Dendritic cell treated with granulocyte-macrophage colony-stimulating factor and Interleukin-4, amounts not matched to agents 40 ng/mL and 50 ng/mL, for 4 days (primary cell): ENCODE measurements at regions not wholly inside any gene's neighbourhood (a gene's known extent, or its start where the extent isn't known, plus 50 kb on each side); places are given as distances from the start of the nearest gene placed in this dataset.

Experiments used
- H3K27ac Mint-ChIP-seq: one replicate; pipeline ENCODE4 v1.8.0; 2022; ENCODE audit warnings: mild to moderate bottlenecking, mixed read lengths
- H3K27me3 Mint-ChIP-seq: one replicate; pipeline ENCODE4 v1.8.0; 2022; ENCODE audit warnings: mild to moderate bottlenecking, mixed read lengths
- H3K36me3 Mint-ChIP-seq: one replicate; pipeline ENCODE4 v1.8.0; 2022; ENCODE audit warnings: low read depth, mixed read lengths
- H3K4me1 Mint-ChIP-seq: one replicate; pipeline ENCODE4 v1.8.0; 2022; ENCODE audit warnings: low read depth, mixed read lengths
- H3K4me3 Mint-ChIP-seq: one replicate; pipeline ENCODE4 v1.8.0; 2022; ENCODE audit warnings: mild to moderate bottlenecking, moderate library complexity, mixed read lengths
- H3K9me3 Mint-ChIP-seq: one replicate; pipeline ENCODE4 v1.8.0; 2022; ENCODE audit warnings: mixed read lengths
- intact Hi-C: fragments of 100-400 bp; cut with micrococcal nuclease; formaldehyde crosslinking; loops from one replicate; pipeline ENCODE4 v1.15.0; 2022

DNA sequence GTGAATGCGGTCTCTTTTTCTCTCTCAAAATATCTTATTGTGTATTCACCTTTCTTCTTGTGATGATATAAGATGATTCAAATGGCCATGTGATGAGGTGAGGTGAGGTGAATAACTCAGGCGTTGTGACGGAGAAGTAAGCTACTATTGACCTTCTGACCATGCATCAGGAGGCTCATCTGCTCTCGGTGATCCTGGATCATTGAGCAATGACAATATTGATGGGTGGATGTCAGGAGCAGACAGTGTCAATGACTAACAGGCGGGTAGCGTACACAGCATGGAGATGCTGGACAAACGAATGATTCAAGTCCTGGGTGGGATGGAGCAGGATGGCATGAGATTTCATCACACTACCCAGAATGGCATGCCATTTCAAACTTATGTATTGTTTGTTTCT lies 119.6 kb downstream of the PXDC1 start:
- Mint-ChIP-seq H3K9me3 (no peaks in the 10 kb centered on the region), H3K36me3 (no peaks in the 10 kb centered on the region), H3K4me1 (peaks cover 7% of the 10 kb centered on the region), H3K27ac (no peak overlapping the region), H3K27me3 (peaks cover 16% of the 10 kb centered on the region), H3K4me3 (no peak overlapping the region)
- intact Hi-C loops = no loop called here

DNA sequence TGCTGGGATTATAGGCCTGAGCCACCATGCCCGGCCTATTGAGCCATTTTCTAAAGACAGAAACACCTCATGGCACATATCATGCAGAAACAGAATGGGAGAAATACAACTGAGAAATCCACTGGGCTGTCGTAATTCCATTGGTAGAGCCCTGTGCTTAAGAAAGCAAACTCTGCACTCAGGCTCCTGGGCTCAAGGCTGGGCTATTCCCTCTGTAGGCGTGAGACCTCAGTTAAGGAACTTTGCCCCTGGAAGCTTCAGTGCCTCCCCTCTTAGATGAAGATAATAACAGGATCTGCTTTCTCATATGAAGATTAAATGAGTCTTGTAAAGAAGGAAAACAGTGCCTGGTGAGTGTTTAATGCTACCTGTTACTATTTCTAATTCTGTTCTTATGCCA lies 120.3 kb downstream of the PXDC1 start:
- peaks cover 16% of the 10 kb centered on the region for H3K27me3 Mint-ChIP-seq
- peaks cover 7% of the 10 kb centered on the region for H3K4me1 Mint-ChIP-seq
- H3K36me3 Mint-ChIP-seq = no peaks in the 10 kb centered on the region
- H3K4me3 Mint-ChIP-seq = no peak overlapping the region
- intact Hi-C loops = no loop called here
- H3K27ac Mint-ChIP-seq = no peak overlapping the region
- H3K9me3 Mint-ChIP-seq = no peaks in the 10 kb centered on the region

DNA sequence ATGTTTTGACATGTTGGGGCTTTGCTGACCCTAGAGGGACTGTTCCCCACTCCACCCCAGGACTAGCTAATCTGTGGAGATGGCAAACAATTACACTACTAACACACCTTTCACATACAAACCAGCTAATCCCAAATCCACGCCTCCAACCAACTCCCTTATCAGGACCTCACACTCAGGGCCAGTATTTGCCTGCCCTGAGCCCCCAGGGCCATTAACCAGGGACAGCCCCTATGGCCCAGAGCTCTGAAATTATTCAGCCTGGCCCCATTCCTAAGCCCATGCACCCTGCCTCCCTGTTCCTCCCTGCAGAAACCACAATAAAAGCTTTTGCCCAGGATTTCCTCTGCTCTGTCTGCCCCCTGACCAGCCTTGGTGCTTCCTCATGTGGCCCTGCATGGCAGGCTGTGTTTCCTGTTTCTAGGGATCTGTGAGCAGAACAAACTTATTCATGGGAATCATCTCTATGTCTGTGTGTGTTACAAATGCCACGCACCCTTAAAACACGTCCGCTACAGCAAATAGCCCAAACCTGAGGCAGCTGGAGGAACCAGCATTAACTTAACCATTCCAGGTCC lies 121.2 kb downstream of the PXDC1 start:
- intact Hi-C loops = no loop called here
- no peaks in the 10 kb centered on the region for H3K9me3 Mint-ChIP-seq
- H3K4me1 Mint-ChIP-seq = peaks cover 7% of the 10 kb centered on the region
- H3K27ac Mint-ChIP-seq = no peak overlapping the region
- no peaks in the 10 kb centered on the region for H3K36me3 Mint-ChIP-seq
- H3K27me3 Mint-ChIP-seq = peaks cover 18% of the 10 kb centered on the region
- no peak overlapping the region for H3K4me3 Mint-ChIP-seq

DNA sequence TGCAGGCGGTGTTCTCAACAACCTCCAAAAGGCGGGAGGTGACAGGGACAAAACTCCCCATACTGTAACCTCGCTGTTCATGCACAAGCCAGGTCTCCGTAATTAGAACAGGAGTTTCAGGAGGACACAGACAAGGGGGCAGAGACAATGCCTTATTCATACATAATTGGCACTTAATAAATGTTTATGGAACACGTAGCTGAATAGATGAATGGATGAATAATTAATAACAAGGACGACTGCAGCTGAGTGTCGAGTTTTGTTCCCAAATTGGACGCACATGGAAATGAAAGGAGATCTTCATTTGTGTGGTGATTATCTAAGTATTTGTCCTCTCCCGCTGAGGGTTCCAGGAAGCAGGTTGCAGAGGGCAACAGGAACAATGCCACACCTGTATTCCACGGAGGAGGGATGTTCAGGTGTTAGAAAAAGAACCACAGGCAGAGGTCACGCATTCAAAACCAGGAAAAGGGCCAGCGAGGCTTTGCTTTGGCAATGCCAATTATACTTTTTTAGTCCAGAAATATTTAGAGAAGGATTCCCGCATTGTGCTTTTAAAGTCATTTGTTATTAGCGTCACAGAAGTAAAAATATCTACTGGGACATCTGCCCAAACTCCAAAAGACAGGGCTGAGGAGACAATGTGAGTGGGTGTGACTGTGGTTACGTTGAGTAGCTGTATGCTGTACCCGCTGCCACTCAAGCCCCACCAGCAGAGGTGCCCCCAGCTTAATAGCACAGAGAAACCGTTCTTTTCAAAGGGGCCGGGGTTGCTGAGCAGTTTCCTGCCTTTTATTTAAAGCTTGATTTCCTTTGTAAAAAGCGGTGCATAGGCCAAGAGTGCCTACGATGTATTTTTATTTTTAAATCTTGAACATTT lies 123.3 kb downstream of the PXDC1 start:
- intact Hi-C loops = no loop called here
- no peaks in the 10 kb centered on the region for H3K36me3 Mint-ChIP-seq
- peaks cover 31% of the 10 kb centered on the region for H3K27me3 Mint-ChIP-seq
- H3K4me3 Mint-ChIP-seq = no peak overlapping the region
- H3K9me3 Mint-ChIP-seq = no peaks in the 10 kb centered on the region
- no peak overlapping the region for H3K27ac Mint-ChIP-seq
- peaks cover 12% of the 10 kb centered on the region for H3K4me1 Mint-ChIP-seq

DNA sequence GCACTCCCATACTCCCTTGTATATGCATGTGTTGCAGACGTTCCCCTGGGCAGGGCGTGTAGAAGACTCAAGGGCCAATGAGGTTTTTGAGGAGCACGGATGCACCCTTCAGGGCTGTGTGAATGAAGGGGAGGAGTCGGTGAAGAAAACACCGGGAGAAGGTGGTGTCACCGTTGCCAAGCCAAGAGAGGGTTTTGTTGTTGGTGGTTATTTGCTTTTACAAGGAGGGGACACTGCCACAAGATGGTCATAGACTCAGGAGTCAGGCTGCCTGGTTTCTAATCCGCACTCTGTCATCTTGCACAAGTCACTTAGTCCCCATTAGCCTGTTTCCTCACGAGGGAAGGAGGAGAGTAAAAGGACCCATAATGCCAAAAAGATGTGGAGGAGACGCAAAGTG lies 124.0 kb downstream of the PXDC1 start:
- intact Hi-C loops = no loop called here
- peaks cover 34% of the 10 kb centered on the region for H3K27me3 Mint-ChIP-seq
- H3K27ac Mint-ChIP-seq = no peak overlapping the region

DNA sequence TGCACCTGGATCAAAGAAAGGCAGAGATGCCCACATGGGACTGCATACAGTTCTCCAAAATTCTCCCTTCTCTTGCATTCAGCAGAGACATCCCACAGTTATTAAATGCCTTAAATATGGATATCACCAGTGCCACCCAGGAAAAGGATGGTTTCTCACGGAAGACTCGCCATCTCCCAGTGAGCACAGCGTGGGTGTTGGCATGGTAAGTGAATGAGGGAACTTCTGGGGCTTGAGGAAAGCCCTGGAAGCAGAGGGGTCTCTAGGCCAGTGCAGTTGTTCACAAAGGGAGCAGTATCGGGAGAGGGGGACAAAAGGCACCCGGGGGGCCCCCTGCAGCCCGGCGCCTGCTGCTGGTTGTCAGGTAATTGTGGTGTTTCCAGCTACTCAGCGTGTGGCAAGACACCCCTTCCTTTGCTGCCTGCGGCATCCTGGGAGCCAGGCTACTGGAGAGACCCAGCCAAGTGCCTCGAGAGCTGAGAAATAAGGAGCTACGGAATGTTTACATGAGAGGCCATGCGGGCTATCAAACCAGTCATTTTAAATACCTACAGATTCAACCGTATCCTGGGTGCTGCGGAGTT lies 125.4 kb downstream of the PXDC1 start:
- H3K4me3 Mint-ChIP-seq = no peak overlapping the region
- no peaks in the 10 kb centered on the region for H3K36me3 Mint-ChIP-seq
- intact Hi-C loops = no loop called here
- no peak overlapping the region for H3K27ac Mint-ChIP-seq
- no peaks in the 10 kb centered on the region for H3K9me3 Mint-ChIP-seq
- peaks cover 12% of the 10 kb centered on the region for H3K4me1 Mint-ChIP-seq
- H3K27me3 Mint-ChIP-seq = peaks cover 34% of the 10 kb centered on the region

More for the DNA sequence above, 124.0 kb downstream of the PXDC1 start:
- Mint-ChIP-seq H3K4me3 (no peak overlapping the region), H3K36me3 (no peaks in the 10 kb centered on the region), H3K9me3 (no peaks in the 10 kb centered on the region), H3K4me1 (peaks cover 12% of the 10 kb centered on the region)

DNA sequence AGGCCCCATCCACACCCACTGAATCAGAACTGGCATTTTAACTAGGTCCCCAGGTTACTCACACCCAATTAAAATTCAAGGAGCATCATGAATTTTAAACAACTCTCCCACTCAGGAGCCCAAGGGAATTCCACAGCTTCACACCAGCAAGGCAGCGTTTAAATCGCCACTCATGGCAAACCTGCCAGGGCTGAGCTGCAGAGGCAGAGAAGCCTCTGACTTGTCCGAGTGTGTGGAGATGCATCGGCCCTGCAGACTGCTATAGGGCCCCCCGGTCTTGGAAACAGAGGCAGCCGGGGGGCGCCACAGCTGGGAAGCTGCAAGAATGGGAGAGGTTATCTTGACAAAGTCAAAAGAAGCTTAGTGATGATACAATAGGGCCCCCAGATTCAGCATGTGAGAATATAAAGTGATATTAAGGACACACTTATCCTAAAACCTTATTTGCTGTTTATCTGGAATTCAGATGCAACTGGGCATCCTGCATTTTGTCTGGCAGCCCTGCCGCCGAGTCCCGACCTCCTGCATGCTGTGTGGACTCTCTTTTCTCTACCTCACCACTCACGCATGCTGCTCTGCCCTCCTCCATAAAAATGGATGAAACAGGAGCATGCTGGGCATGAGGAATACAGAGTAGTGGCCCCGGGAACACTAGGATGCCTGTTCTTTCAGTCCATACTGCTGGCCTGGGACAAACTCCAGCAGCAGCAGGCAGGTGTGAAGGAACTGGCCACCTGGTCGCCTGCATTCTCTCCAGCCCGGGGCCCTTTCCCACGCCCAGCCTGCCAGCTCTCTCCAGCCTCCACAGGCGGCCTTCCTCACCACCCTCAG lies 126.1 kb downstream of the PXDC1 start:
- intact Hi-C loops = no loop called here
- Mint-ChIP-seq H3K36me3 (no peaks in the 10 kb centered on the region), H3K4me3 (no peak overlapping the region), H3K27ac (no peak overlapping the region), H3K4me1 (peaks cover 9% of the 10 kb centered on the region), H3K9me3 (no peaks in the 10 kb centered on the region), H3K27me3 (peaks cover 34% of the 10 kb centered on the region)

DNA sequence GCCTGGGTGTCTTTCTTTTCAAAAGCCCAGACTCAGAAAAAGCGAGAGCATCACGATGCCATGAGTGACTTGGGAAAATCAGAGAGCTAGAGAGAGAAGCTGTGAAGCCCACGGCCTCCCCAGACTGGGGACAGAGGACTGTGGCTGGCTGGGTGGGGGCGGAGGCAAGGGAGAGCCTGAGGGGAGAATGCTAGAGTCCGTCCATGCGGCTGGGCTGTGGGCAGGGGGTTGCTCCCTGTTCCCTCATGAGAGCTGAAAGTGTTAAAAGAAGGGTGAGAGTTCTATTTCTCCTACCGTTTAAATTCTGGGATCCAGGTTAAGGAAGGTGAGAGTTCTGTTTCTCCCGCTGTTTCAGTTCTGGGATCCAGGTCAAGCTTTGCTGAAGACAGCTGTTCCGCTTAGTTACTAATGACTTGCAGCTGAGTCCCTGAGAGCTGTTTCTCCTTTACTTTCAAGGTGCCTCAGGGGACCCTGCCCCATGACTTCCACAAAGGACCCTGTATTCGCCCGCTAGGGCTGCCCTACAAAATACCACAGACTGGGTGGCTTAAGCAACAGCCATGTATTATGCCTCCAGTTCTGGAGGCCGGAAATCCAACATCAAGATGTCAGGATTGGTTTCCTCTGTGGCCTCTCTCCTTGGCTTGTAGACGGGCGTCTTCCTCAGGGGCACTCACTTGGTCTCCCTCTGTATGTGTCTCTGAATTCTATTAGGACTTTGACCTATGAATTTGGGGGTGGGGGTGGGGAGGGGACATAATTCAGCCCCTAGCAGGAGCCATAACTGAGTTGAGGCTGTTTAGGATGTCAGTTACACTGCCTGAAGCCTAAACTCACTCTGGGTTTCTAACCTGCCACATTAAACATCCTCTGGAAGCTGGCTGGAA lies 127.0 kb downstream of the PXDC1 start:
- no peak overlapping the region for H3K27ac Mint-ChIP-seq
- intact Hi-C loops = no loop called here
- peaks cover 32% of the 10 kb centered on the region for H3K27me3 Mint-ChIP-seq
- peaks cover 5% of the 10 kb centered on the region for H3K4me1 Mint-ChIP-seq
- H3K4me3 Mint-ChIP-seq = no peak overlapping the region
- no peaks in the 10 kb centered on the region for H3K9me3 Mint-ChIP-seq
- no peaks in the 10 kb centered on the region for H3K36me3 Mint-ChIP-seq

DNA sequence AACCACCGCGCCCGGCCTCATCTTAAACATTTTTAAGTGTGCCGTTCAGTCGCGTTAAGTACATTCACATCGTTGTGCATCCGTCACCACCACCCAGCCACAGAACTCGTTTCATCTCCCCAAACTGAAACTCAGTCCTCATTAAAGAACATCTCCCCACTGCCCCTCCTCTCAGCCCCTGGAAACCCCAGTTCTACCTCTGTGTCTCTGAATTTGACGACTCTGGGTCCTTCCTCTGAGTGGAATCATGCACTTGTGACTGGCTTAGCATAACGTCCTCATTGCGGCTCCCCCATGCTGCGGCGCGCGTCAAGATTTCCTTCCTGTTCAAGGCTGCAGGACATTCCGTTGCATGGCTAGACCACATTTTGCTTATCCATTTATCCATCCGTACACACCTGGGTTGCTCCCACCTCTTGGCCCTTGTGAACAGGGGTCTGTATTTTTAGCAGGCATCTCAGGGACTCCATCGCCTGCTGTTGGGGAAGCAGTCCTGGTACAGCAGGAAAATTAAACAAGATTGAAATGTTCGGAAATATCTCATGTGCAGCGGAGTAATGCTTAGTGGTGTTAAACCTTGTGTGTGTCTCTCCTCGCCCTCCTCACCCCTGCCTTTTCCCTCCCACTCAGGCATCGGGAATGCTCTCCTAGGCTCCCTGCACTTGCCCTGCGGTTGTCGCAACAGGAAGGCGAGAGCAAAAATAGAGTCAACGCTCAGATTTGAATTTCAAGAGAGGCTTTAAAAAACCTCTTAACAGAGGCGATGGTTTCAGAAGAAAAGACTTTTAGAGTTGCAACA lies 127.9 kb downstream of the PXDC1 start:
- no peak overlapping the region for H3K27ac Mint-ChIP-seq

DNA sequence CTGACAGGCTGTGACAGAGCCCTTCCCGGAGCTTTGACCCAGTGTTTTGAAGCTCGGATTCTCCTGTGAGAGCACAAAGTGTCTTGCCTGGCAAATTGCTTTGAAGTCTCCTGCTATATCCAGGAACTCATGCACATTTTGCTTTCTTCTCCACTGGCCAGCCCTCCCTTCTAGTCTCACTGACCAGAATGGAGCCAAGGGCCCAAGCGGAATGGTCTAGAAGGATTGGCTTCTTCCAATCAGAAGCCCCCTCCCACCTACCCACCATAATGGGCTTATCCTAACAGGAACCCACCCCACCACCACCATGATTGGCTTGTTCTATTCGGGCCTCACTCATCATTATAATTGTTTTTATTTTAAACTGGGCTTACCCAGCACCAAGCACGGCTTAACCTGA lies 130.1 kb downstream of the PXDC1 start:
- no peaks in the 10 kb centered on the region for H3K36me3 Mint-ChIP-seq
- H3K27me3 Mint-ChIP-seq = peaks cover 17% of the 10 kb centered on the region
- peaks cover 5% of the 10 kb centered on the region for H3K4me1 Mint-ChIP-seq
- no peak overlapping the region for H3K4me3 Mint-ChIP-seq
- H3K27ac Mint-ChIP-seq = no peak overlapping the region
- no peaks in the 10 kb centered on the region for H3K9me3 Mint-ChIP-seq
- intact Hi-C loops = no loop called here

More for the DNA sequence above, 127.9 kb downstream of the PXDC1 start:
- Mint-ChIP-seq H3K4me3 (no peak overlapping the region), H3K9me3 (no peaks in the 10 kb centered on the region), H3K36me3 (no peaks in the 10 kb centered on the region), H3K27me3 (peaks cover 29% of the 10 kb centered on the region), H3K4me1 (peaks cover 5% of the 10 kb centered on the region)
- intact Hi-C loops = no loop called here

DNA sequence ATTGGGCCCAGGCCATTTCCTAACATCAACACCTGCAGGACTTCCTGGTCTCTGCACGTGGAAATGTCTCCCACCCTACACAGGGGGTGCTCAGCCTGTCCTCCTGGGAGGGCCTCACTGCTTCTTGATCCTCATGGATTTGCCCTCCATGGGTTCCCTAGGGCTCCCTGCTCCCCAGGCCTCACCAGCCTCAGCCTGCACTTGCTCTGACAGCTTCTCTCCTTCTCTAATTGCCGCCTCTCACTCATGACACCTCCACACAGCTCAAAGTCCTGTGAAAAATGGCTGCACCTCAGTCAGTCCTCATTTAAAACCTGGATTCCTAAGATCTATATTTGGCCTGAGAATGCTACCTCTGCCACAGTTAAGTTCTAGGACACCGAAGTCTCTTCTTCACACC lies 130.6 kb downstream of the PXDC1 start:
- intact Hi-C loops = no loop called here
- peaks cover 16% of the 10 kb centered on the region for H3K27me3 Mint-ChIP-seq
- no peaks in the 10 kb centered on the region for H3K36me3 Mint-ChIP-seq
- no peak overlapping the region for H3K4me3 Mint-ChIP-seq
- no peaks in the 10 kb centered on the region for H3K9me3 Mint-ChIP-seq
- peaks cover 5% of the 10 kb centered on the region for H3K4me1 Mint-ChIP-seq
- H3K27ac Mint-ChIP-seq = no peak overlapping the region

DNA sequence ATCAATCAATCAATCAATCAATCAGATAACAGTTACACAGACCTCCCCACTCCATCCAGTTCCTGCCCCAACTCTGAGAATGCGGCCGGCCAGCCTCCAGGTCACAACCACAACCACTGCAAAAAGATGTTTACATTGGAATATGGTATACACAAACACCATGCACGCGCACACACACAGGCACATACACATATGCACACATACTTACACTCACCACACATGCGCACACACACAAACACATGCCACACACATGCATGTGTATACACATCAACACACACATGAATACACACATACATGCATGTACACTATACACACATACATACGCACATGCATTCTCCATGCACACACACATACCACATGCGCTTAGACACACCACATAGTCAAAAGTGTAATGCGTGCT lies 131.1 kb downstream of the PXDC1 start:
- intact Hi-C loops = no loop called here
- Mint-ChIP-seq H3K27me3 (peaks cover 16% of the 10 kb centered on the region), H3K9me3 (no peaks in the 10 kb centered on the region)

More for the DNA sequence above, 131.1 kb downstream of the PXDC1 start:
- H3K36me3 Mint-ChIP-seq = no peaks in the 10 kb centered on the region
- H3K4me1 Mint-ChIP-seq = peaks cover 5% of the 10 kb centered on the region
- no peak overlapping the region for H3K27ac Mint-ChIP-seq
- no peak overlapping the region for H3K4me3 Mint-ChIP-seq
